Ovary (tissue), 7 donors: ENCODE measurements at regions not wholly inside any gene's neighbourhood (a gene's known extent, or its start where the extent isn't known, plus 50 kb on each side); places are given as distances from the start of the nearest gene placed in this dataset.

ENCODE experiments used
- DNase-seq, 5 donors: peaks; one replicate each; pipeline ENCODE4 v3.0.0-alpha.2; 2019 to 2020
- H3K27ac ChIP-seq, 2 donors: fragments of 200-600 bp; one replicate each; pipeline versions ENCODE4 v1.5.1 to v1.8.0; 2019 to 2022
- H3K27me3 ChIP-seq: fragments of 200-600 bp; one replicate; pipeline ENCODE4 v1.8.0; 2022
- H3K36me3 ChIP-seq: fragments of 200-600 bp; sonication (generic); one replicate; pipeline ENCODE4 v1.5.1; 2019
- H3K4me1 ChIP-seq: one replicate; pipeline ENCODE4 v1.8.1; 2013; ENCODE audit warnings: mild to moderate bottlenecking, moderate library complexity; ENCODE audit not compliant: insufficient read depth
- H3K4me3 ChIP-seq: fragments of 200-600 bp; sonication (generic); one replicate; pipeline ENCODE4 v1.5.1; 2017
- H3K9me3 ChIP-seq, 2 donors: fragments of 200-600 bp in 1 of 2; sonication (generic) in 1 of 2; one replicate each; pipeline versions ENCODE4 v1.5.1 to v1.8.1; 2013 to 2019; ENCODE audit warnings: mild to moderate bottlenecking in 1 of 2, moderate library complexity in 1 of 2
- CTCF ChIP-seq, 3 donors: fragments of 450-650 bp in 2 of 3; fragments of 200-600 bp in 1 of 3; IDR thresholded peaks; one replicate each; pipeline versions ENCODE4 v1.5.1 to v1.8.0; 2016 to 2022; ENCODE audit warnings: antibody characterized with exemption in 3 of 3, mild to moderate bottlenecking in 1 of 3
- EP300 ChIP-seq: sonication (generic); formaldehyde crosslinking; IDR thresholded peaks from one replicate; pipeline ENCODE4 v1.6.1; 2017; ENCODE audit warnings: antibody characterized with exemption
- POLR2A ChIP-seq: fragments of 450-650 bp; IDR thresholded peaks from one replicate; pipeline ENCODE4 v1.6.1; 2017; ENCODE audit warnings: antibody characterized with exemption, mild to moderate bottlenecking, moderate library complexity
- WGBS, 3 donors: extraction: QIAGEN DNeasy Blood & Tissue Kit in 1 of 3; methylation state at CpG; one replicate each; pipeline versions ENCODE4 v1.1.5 to v1.1.7; 2013 to 2017; 5-methylcytosine and 5-hydroxymethylcytosine counted together
- intact Hi-C, 4 donors: fragments of 100-400 bp; cut with DNase I; formaldehyde crosslinking; loops; one replicate each; pipeline versions ENCODE4 v1.11.0 to v1.15.1; 2022 to 2023
- donor health status: DM: no; HTN: no; CAD: no; lungs with moderate emphysema.
- donor health status: DM: no; HTN: no; CAD: no.
- donor health status: Bipolar disorder and iron deficiency.
- donor health status: DM: no; HTN: no; CAD: no.
- donor health status: DM: yes; HTN: yes; CAD: no.

- no peaks in the 10 kb centered on the region for H3K9me3 ChIP-seq
- no peaks in the 10 kb centered on the region for H3K27me3 ChIP-seq
- intact Hi-C loops: no loop called here
- TF ChIP-seq EP300 (no peak), CTCF (IDR thresholded peaks at IDR 0.05) (no peak), POLR2A (no peak)
- no peak for DNase-seq
- no peak overlapping the region for H3K4me3 ChIP-seq
- H3K27ac ChIP-seq: no peak overlapping the region
- no peaks in the 10 kb centered on the region for H3K4me1 ChIP-seq
- WGBS, 3 donors: 94 to 97% (median 94%) methylated on average over 2 of the region's 2 CpGs
- H3K36me3 ChIP-seq: no peaks in the 10 kb centered on the region
Observed at GRCh38 chr12:92271341-92271740, 125.7 kb upstream of the BTG1 start.

GRCh38 chr12:92270521-92270920 lies 124.9 kb upstream of the BTG1 start:
- no peaks in the 10 kb centered on the region for H3K4me1 ChIP-seq
- 78 to 85% (median 82%) methylated on average over 2 of the region's 2 CpGs for WGBS, 3 donors
- H3K27ac ChIP-seq: no peak overlapping the region
- intact Hi-C loops: no loop called here
- no peaks in the 10 kb centered on the region for H3K9me3 ChIP-seq
- DNase-seq: no peak
- H3K4me3 ChIP-seq: no peak overlapping the region
- TF ChIP-seq EP300 (no peak), CTCF (IDR thresholded peaks at IDR 0.05) (no peak), POLR2A (no peak)
- no peaks in the 10 kb centered on the region for H3K27me3 ChIP-seq
- no peaks in the 10 kb centered on the region for H3K36me3 ChIP-seq

- Histone ChIP-seq H3K4me3 (no peak overlapping the region), H3K4me1 (no peaks in the 10 kb centered on the region), H3K27ac (no peak overlapping the region), H3K36me3 (no peaks in the 10 kb centered on the region), H3K9me3 (no peaks in the 10 kb centered on the region), H3K27me3 (no peaks in the 10 kb centered on the region)
- DNase-seq: no peak
- TF ChIP-seq CTCF (IDR thresholded peaks at IDR 0.05): no peak
- no peak for TF ChIP-seq EP300
- TF ChIP-seq POLR2A: no peak
- intact Hi-C loops: no loop called here
Observed at GRCh38 chr12:92268946-92269345, 123.3 kb upstream of the BTG1 start.

- WGBS, 3 donors: 92 to 93% (median 93%) methylated on average over 2 of the region's 2 CpGs
- H3K36me3 ChIP-seq: no peaks in the 10 kb centered on the region
- intact Hi-C loops: no loop called here
Observed at GRCh38 chr12:92261692-92262091, 116.0 kb upstream of the BTG1 start.

More at GRCh38 chr12:92261692-92262091, 116.0 kb upstream of the BTG1 start:
- Histone ChIP-seq H3K27me3 (no peaks in the 10 kb centered on the region), H3K9me3 (no peaks in the 10 kb centered on the region), H3K4me3 (no peak overlapping the region), H3K4me1 (no peaks in the 10 kb centered on the region), H3K27ac (no peak overlapping the region)
- DNase-seq: no peak
- no peak for TF ChIP-seq POLR2A
- no peak for TF ChIP-seq CTCF (IDR thresholded peaks at IDR 0.05)
- no peak for TF ChIP-seq EP300
